ENCODE measurements at regions not wholly inside any gene's neighbourhood (a gene's known extent, or its start where the extent isn't known, plus 50 kb on each side); places are given as distances from the start of the nearest gene placed in this dataset.

- TF ChIP-seq, protein P1, sequence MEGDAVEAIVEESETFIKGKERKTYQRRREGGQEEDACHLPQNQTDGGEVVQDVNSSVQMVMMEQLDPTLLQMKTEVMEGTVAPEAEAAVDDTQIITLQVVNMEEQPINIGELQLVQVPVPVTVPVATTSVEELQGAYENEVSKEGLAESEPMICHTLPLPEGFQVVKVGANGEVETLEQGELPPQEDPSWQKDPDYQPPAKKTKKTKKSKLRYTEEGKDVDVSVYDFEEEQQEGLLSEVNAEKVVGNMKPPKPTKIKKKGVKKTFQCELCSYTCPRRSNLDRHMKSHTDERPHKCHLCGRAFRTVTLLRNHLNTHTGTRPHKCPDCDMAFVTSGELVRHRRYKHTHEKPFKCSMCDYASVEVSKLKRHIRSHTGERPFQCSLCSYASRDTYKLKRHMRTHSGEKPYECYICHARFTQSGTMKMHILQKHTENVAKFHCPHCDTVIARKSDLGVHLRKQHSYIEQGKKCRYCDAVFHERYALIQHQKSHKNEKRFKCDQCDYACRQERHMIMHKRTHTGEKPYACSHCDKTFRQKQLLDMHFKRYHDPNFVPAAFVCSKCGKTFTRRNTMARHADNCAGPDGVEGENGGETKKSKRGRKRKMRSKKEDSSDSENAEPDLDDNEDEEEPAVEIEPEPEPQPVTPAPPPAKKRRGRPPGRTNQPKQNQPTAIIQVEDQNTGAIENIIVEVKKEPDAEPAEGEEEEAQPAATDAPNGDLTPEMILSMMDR (conservative IDR thresholded peaks at IDR 0.05 in 1 of 2, IDR thresholded peaks at IDR 0.05 in 1 of 2; ENCODE audit: low read depth in 1 of 2, low read length in 2 of 2): no peak
- TF ChIP-seq EZH2 (IDR thresholded peaks at IDR 0.05; ENCODE audit: low read length, missing control alignments): no peak
Observed at GRCh38 chr1:217205578-217205977, 425.3 kb downstream of the GPATCH2 start.

Data from fibroblast of lung (primary cell).